Naive B cell (primary cell): ENCODE measurements at regions not wholly inside any gene's neighbourhood (a gene's known extent, or its start where the extent isn't known, plus 50 kb on each side); places are given as distances from the start of the nearest gene placed in this dataset.

Source experiments
- ATAC-seq, 2 donors: fragments of 150-1000 bp; cut with Tn5 transposase; 2 replicates each; pipeline ENCODE4 v1.10.0; 2021; ENCODE audit warnings: low read depth in 2 of 2, mild to moderate bottlenecking in 2 of 2, moderate library complexity in 2 of 2
- DNase-seq: peaks from one replicate; pipeline ENCODE4 v3.0.0; 2022
- H3K27ac Mint-ChIP-seq, 6 donors: one replicate each; pipeline ENCODE4 v1.8.0; 2020 to 2022; ENCODE audit warnings: mild to moderate bottlenecking in 6 of 6, mixed read lengths in 6 of 6, moderate library complexity in 5 of 6, inconsistent platforms in 2 of 6
- H3K27me3 Mint-ChIP-seq, 3 donors: one replicate each; pipeline ENCODE4 v1.8.0; 2021 to 2022; ENCODE audit warnings: mixed read lengths in 3 of 3, mild to moderate bottlenecking in 1 of 3
- H3K36me3 Mint-ChIP-seq, 2 donors: one replicate each; pipeline ENCODE4 v1.8.0; 2020 to 2022; ENCODE audit warnings: mixed read lengths in 2 of 2, inconsistent platforms in 1 of 2, mild to moderate bottlenecking in 1 of 2
- H3K4me1 Mint-ChIP-seq, 3 donors: one replicate each; pipeline ENCODE4 v1.8.0; 2020 to 2022; ENCODE audit warnings: mixed read lengths in 3 of 3, inconsistent platforms in 1 of 3, mild to moderate bottlenecking in 1 of 3, moderate library complexity in 1 of 3
- H3K4me3 Mint-ChIP-seq, 8 donors: one replicate each; pipeline ENCODE4 v1.8.0; 2020 to 2022; ENCODE audit warnings: mild to moderate bottlenecking in 8 of 8, mixed read lengths in 8 of 8, moderate library complexity in 8 of 8, inconsistent platforms in 2 of 8
- H3K9me3 Mint-ChIP-seq, 7 donors: one replicate each; pipeline ENCODE4 v1.8.0; 2020 to 2022; ENCODE audit warnings: mixed read lengths in 7 of 7, mild to moderate bottlenecking in 5 of 7, inconsistent platforms in 2 of 7, moderate library complexity in 1 of 7

DNA sequence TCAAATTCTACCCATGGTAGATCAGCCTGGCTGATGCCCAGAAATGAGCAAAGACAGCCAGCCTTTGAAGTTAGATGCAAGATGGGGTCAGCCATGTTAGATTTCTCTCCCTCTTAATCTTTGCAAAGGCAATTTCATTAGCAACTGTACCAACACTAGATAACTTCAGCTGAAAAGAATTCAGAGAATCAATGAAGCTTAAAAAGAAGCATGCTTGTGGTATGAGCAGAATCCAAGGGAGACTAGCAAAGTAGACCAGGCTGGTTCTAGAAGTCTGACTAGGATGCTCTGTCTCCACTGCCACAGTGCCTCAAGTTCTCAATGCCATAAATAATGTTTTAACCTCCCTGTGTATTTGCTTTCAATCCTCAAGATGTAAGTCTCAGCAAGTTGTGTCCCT, 247.3 kb downstream of the SLC7A11 start:
- Mint-ChIP-seq H3K4me3 (no peak overlapping the region), H3K27ac (no peak overlapping the region), H3K27me3 (peaks cover 0 to 3% (median 0%) of the 10 kb centered on the region in 3 donors), H3K4me1 (no peaks in the 10 kb centered on the region), H3K36me3 (no peaks in the 10 kb centered on the region), H3K9me3 (peaks cover 0 to 2% (median 0%) of the 10 kb centered on the region in 7 donors)
- DNase-seq (no peak), ATAC-seq (no peak)

GRCh38 chr4:137993232-137993631, 248.9 kb downstream of the SLC7A11 start:
- peaks cover 0 to 2% (median 0%) of the 10 kb centered on the region in 7 donors for H3K9me3 Mint-ChIP-seq
- no peaks in the 10 kb centered on the region for H3K27me3 Mint-ChIP-seq
- H3K27ac Mint-ChIP-seq, result peak overlapping the region in 1 of 6 donors; percentile 58
- DNase-seq (no peak), ATAC-seq (no peak)
- no peaks in the 10 kb centered on the region for H3K36me3 Mint-ChIP-seq
- no peak overlapping the region for H3K4me3 Mint-ChIP-seq
- H3K4me1 Mint-ChIP-seq, result no peaks in the 10 kb centered on the region

GRCh38 chr4:137981277-137981676, 260.9 kb downstream of the SLC7A11 start:
- H3K27me3 Mint-ChIP-seq, result no peaks in the 10 kb centered on the region
- ATAC-seq (no peak), DNase-seq (no peak)
- H3K4me1 Mint-ChIP-seq, result no peaks in the 10 kb centered on the region
- H3K4me3 Mint-ChIP-seq, result no peak overlapping the region
- H3K36me3 Mint-ChIP-seq, result no peaks in the 10 kb centered on the region
- H3K27ac Mint-ChIP-seq, result no peak overlapping the region
- no peaks in the 10 kb centered on the region for H3K9me3 Mint-ChIP-seq

DNA sequence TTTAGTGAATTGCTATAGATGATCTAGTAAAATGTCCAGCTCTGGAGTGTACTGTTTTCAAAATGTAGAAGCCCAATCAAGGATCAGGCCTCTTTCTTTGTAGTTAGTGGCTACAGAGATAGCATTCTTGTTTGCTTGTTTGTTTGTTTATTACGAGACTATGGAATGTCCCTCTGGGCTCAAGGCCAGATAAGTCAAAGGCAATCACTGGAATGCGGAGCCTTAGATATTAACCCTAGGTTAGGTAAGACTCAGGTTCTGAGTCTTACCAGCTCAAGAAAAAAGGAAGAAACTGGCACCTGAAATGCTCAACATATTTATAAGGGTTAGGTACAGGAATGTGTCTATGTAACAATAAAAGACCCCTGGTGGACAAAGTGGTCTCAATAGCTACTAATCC, 261.5 kb downstream of the SLC7A11 start:
- Mint-ChIP-seq H3K4me1 (no peaks in the 10 kb centered on the region), H3K36me3 (no peaks in the 10 kb centered on the region), H3K27me3 (no peaks in the 10 kb centered on the region), H3K9me3 (no peaks in the 10 kb centered on the region), H3K27ac (no peak overlapping the region), H3K4me3 (no peak overlapping the region)
- DNase-seq (no peak), ATAC-seq (no peak)

DNA sequence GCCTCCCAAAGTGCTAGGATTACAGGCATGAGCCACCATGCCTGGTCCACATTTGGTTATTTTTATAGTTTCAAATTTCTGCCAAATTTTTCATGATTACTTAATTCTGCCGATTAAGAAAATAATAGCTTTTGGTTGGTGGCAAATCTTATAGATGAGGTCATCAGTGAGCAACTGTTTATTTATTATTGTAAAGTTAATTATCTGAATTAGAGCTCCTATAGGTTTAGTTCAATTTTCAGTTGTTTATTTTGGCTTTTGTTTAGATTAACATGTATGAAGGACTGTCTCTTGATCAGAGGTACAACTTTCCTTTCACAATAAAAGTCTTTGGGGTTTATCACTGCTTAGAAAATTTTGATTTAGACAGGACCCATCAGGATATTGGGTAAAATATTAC, 262.2 kb downstream of the SLC7A11 start:
- Mint-ChIP-seq H3K27ac (no peak overlapping the region), H3K36me3 (no peaks in the 10 kb centered on the region), H3K4me1 (no peaks in the 10 kb centered on the region), H3K9me3 (no peaks in the 10 kb centered on the region), H3K27me3 (no peaks in the 10 kb centered on the region), H3K4me3 (no peak overlapping the region)
- DNase-seq (no peak), ATAC-seq (no peak)

DNA sequence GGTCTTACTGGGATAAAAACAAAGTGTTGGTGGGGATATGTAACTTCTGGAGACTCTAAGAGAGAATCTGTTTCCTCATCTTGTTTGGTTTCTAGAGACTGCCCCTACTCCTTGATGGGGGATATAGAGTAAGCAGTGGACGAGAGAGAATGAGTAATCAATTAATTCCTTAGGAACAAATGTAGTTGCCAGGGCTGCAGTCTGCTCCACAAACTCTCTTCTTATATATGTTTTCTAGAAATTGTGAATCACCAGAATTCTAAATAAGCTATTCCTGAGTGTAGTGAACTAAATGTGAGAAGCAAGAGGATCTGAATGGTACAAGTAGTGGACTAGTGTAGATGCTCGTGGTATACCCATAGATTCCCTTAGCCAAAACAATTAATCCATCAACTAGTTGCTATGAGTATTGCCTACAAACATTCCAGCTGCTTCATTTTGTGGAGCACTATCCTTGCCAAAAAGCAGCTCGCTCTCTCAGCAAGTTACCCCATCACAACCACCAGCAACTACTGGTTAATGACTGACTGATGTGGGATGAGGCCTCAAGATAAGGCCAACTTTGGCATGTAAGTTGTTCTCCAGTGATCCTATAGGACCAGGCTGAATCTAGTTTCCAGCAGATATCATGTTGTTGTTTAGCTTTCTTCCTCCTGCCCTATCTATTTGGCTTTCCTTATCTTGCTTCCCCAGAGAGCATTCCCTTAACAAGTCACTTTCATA, 273.0 kb downstream of the SLC7A11 start:
- no peak for DNase-seq
- H3K4me3 Mint-ChIP-seq, result no peak overlapping the region
- no peaks in the 10 kb centered on the region for H3K36me3 Mint-ChIP-seq
- no peaks in the 10 kb centered on the region for H3K27me3 Mint-ChIP-seq
- H3K4me1 Mint-ChIP-seq, result no peaks in the 10 kb centered on the region
- peak overlapping the region in 1 of 6 donors; percentile 48 for H3K27ac Mint-ChIP-seq
- H3K9me3 Mint-ChIP-seq, result peaks cover 0 to 9% (median 3%) of the 10 kb centered on the region in 7 donors
- no peak for ATAC-seq

DNA sequence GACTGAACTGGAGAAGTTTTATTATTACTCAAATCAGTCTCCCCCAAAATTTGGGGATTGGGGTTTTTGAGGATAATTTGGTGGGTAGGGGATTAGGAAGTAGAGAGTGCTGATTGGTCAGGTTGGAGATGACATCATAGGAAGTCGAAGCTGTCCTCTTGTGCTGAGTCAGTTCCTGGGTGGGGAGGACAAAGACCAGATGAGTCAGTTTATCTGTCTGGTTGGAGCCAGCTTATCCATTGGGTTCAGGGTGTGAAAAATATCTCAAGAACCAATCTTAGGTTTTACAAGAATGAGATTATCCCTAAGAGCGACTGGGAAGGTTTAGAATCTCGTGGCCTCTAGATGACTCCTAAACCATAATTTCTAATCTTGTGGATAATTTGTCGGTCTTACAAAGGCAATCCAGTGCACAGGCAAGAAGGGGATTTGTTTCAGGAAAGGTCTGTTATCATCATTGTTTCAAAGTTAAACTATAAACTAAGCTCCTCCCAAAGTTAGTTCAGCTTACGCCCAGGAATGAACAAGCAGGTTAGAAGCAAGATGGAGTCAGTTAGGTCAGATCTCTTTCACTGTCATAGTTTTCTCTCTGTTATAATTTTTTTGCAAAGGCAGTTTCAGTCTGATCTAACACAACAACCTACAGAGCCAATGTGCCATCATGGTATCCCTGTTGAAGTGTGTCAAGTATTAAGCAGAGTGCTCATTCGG, 274.5 kb downstream of the SLC7A11 start:
- no peak overlapping the region for H3K4me3 Mint-ChIP-seq
- no peaks in the 10 kb centered on the region for H3K4me1 Mint-ChIP-seq
- no peaks in the 10 kb centered on the region for H3K36me3 Mint-ChIP-seq
- no peak overlapping the region for H3K27ac Mint-ChIP-seq
- H3K9me3 Mint-ChIP-seq, result peaks cover 0 to 5% (median 3%) of the 10 kb centered on the region in 7 donors
- DNase-seq, result no peak
- H3K27me3 Mint-ChIP-seq, result no peaks in the 10 kb centered on the region
- no peak for ATAC-seq

GRCh38 chr4:137966504-137966903, 275.6 kb downstream of the SLC7A11 start:
- Mint-ChIP-seq H3K4me3 (no peak overlapping the region), H3K27me3 (no peaks in the 10 kb centered on the region), H3K27ac (no peak overlapping the region), H3K36me3 (no peaks in the 10 kb centered on the region), H3K9me3 (peaks cover 0 to 5% (median 1%) of the 10 kb centered on the region in 7 donors), H3K4me1 (no peaks in the 10 kb centered on the region)
- DNase-seq (no peak), ATAC-seq (no peak)

DNA sequence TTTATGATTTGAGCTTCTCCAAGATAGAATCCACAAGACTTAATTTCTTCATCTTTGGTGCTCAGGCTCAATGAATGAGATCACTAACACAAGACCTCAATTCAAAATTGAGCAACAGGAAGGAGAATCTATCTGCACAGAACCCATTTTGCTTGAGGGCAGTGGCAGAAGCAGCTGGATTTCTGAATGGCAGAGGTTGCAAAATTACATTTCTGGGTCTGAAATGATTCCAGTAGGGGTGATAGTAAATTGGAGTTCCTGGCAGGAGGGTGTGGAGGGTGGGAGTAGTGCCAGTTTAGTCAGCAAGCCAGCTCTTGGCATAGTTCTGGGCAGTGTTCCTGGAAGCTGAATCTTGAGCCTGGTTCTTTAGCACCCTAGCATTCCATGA, 281.1 kb downstream of the SLC7A11 start:
- H3K9me3 Mint-ChIP-seq, result no peaks in the 10 kb centered on the region
- H3K36me3 Mint-ChIP-seq, result no peaks in the 10 kb centered on the region
- no peak overlapping the region for H3K27ac Mint-ChIP-seq
- no peaks in the 10 kb centered on the region for H3K27me3 Mint-ChIP-seq
- DNase-seq (no peak), ATAC-seq (no peak)
- no peak overlapping the region for H3K4me3 Mint-ChIP-seq
- no peaks in the 10 kb centered on the region for H3K4me1 Mint-ChIP-seq

DNA sequence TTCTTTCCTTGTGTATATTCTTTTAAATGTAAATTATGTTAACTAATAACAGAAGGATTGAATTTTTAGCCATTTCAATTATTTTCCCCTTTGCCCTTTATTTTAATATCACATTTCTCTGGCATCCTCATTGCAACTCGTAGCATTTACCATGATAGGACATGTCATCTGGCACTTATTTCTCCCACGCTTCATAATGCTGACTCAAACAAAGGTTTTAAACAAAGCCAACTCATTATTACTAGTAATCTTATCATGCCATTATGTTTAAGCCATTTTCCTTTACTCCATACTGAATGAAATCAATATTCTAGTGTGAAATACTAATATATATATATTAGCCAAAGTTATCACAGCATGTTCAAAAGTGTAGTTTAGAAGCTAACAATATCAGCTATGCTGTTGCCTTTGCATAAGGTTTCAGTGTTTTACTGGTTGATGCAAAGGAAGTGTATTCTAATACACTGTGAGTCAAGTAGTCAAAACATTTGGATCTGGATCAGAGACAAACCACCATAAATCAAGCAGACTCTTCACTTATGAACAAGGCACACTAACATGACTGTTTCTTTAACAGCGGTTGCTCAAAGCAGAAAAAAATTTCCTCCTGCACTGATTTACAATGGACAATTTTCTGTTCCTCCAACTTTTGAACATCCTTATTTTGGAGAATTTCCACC, 281.6 kb downstream of the SLC7A11 start:
- no peak for DNase-seq
- no peaks in the 10 kb centered on the region for H3K27me3 Mint-ChIP-seq
- H3K9me3 Mint-ChIP-seq, result no peaks in the 10 kb centered on the region
- no peak overlapping the region for H3K4me3 Mint-ChIP-seq
- H3K4me1 Mint-ChIP-seq, result no peaks in the 10 kb centered on the region
- no peaks in the 10 kb centered on the region for H3K36me3 Mint-ChIP-seq
- H3K27ac Mint-ChIP-seq, result no peak overlapping the region
- no peak for ATAC-seq

GRCh38 chr4:137957806-137958205, 284.3 kb downstream of the SLC7A11 start:
- Mint-ChIP-seq H3K27me3 (no peaks in the 10 kb centered on the region), H3K9me3 (no peaks in the 10 kb centered on the region), H3K4me3 (no peak overlapping the region), H3K4me1 (no peaks in the 10 kb centered on the region), H3K36me3 (no peaks in the 10 kb centered on the region), H3K27ac (no peak overlapping the region)
- DNase-seq, result no peak
- no peak for ATAC-seq

DNA sequence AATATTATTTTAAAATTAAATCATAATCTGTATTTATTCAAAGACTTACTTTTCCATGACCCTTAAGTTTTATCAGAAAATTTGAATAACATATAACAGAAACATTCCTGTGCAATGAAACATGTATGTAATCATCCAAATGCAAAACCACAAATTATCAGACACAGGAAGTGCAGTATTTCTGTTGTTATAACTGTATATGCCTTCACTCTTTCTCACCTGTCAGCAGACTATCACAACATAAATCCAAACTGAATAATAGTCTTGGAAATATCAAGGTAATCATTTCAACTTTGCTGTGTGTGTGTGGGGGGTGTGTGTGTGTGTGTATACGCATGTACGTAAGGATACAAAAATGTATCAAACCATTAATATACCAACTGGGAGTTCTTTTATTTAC, 285.9 kb downstream of the SLC7A11 start:
- Mint-ChIP-seq H3K27ac (no peak overlapping the region), H3K4me3 (no peak overlapping the region), H3K9me3 (no peaks in the 10 kb centered on the region), H3K4me1 (no peaks in the 10 kb centered on the region), H3K36me3 (no peaks in the 10 kb centered on the region), H3K27me3 (no peaks in the 10 kb centered on the region)
- no peak for DNase-seq
- ATAC-seq, result no peak

- Mint-ChIP-seq H3K4me3 (no peak overlapping the region), H3K27me3 (no peaks in the 10 kb centered on the region), H3K9me3 (no peaks in the 10 kb centered on the region), H3K4me1 (no peaks in the 10 kb centered on the region), H3K27ac (no peak overlapping the region), H3K36me3 (no peaks in the 10 kb centered on the region)
- DNase-seq, result no peak
- no peak for ATAC-seq
Observed at GRCh38 chr4:137955595-137955994, 286.6 kb downstream of the SLC7A11 start.

DNA sequence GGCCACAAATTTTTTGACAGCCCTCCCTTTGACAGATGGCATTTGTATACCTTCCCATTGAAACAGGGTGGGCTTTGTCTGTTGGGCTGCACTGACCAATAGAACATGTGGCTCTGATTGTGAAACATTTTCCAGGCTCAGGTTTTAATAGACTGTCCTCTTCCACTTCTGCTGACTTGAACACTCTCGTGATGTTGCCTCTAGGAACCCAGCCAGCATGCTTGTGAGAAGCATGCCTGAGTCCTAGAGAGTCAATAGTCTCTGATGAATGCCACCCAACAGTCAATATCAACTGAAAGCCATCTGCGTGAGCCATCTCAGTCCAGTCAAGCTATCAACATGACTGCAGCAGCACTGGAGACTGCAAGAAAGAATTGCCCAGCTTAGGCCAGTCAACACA, 290.0 kb downstream of the SLC7A11 start:
- Mint-ChIP-seq H3K4me1 (no peaks in the 10 kb centered on the region), H3K4me3 (no peak overlapping the region), H3K27ac (no peak overlapping the region), H3K9me3 (no peaks in the 10 kb centered on the region), H3K27me3 (no peaks in the 10 kb centered on the region), H3K36me3 (no peaks in the 10 kb centered on the region)
- ATAC-seq (no peak), DNase-seq (no peak)
